Esophagus squamous epithelium (tissue), 5 donors: ENCODE measurements at regions not wholly inside any gene's neighbourhood (a gene's known extent, or its start where the extent isn't known, plus 50 kb on each side); places are given as distances from the start of the nearest gene placed in this dataset.
A peak's percentile ranks its signal among the peaks of the same experiment; 100 is the strongest.

Source experiments
- DNase-seq: peaks from one replicate; lab custom pipeline; 2025; lab: John Stamatoyannopoulos, UW
- H3K27ac ChIP-seq, 4 donors: fragments of 200-600 bp; sonication (generic); one replicate each; pipeline ENCODE4 v1.5.1; 2016 to 2019; ENCODE audit warnings: mild to moderate bottlenecking in 1 of 4
- H3K27me3 ChIP-seq, 4 donors: fragments of 200-600 bp; sonication (generic); 1 replicate in 3 of 4; 2 replicates in 1 of 4; pipeline versions ENCODE4 v1.5.1 to v1.6.0; 2017 to 2021; ENCODE audit warnings: antibody characterized with exemption in 1 of 4
- H3K36me3 ChIP-seq, 3 donors: fragments of 200-600 bp; sonication (generic); one replicate each; pipeline ENCODE4 v1.5.1; 2016 to 2019
- H3K4me1 ChIP-seq, 3 donors: fragments of 200-600 bp; sonication (generic); one replicate each; pipeline ENCODE4 v1.5.1; 2017 to 2019
- H3K4me3 ChIP-seq, 4 donors: fragments of 200-600 bp; sonication (generic); 1 replicate in 3 of 4; 2 replicates in 1 of 4; pipeline ENCODE4 v1.5.1; 2016 to 2019; ENCODE audit warnings: mild to moderate bottlenecking in 2 of 4, moderate library complexity in 1 of 4
- H3K9me3 ChIP-seq, 3 donors: fragments of 200-600 bp; sonication (generic); one replicate each; pipeline ENCODE4 v1.5.1; 2016 to 2019
- CTCF ChIP-seq, 6 experiments: fragments of 450-650 bp in 4 of 6; fragments of 200-600 bp in 2 of 6; sonication (generic) in 2 of 6; IDR thresholded peaks; one replicate each; pipeline ENCODE4 v1.5.1; 2016 to 2019; ENCODE audit warnings: antibody characterized with exemption in 6 of 6, mild to moderate bottlenecking in 4 of 6, moderate library complexity in 4 of 6
- POLR2A ChIP-seq, 4 donors: fragments of 450-650 bp; IDR thresholded peaks; one replicate each; pipeline ENCODE4 v1.6.1; 2017; ENCODE audit warnings: antibody characterized with exemption in 4 of 4, mild to moderate bottlenecking in 4 of 4, moderate library complexity in 3 of 4
- WGBS, 2 donors: methylation state at CpG; one replicate each; pipeline ENCODE4 v1.1.5; 2018; 5-methylcytosine and 5-hydroxymethylcytosine counted together
- intact Hi-C: fragments of 100-400 bp; cut with DNase I; formaldehyde crosslinking; loops from one replicate; pipeline ENCODE4 v1.15.0; 2022
- donor health status: DM: yes; HTN: yes; CAD: no.

GRCh38 chr13:50099473-50099872 is 84.2 kb downstream of the KCNRG start:
- no peaks in the 10 kb centered on the region for H3K27me3 ChIP-seq
- H3K4me3 ChIP-seq = no peak overlapping the region
- peaks cover 0 to 17% (median 15%) of the 10 kb centered on the region in 3 donors for H3K9me3 ChIP-seq
- H3K36me3 ChIP-seq = peaks cover 0 to 13% (median 0%) of the 10 kb centered on the region in 3 donors
- DNase-seq = no peak
- H3K4me1 ChIP-seq = peaks cover 0 to 11% (median 0%) of the 10 kb centered on the region in 3 donors
- TF ChIP-seq CTCF (IDR thresholded peaks at IDR 0.05) (no peak), POLR2A (IDR thresholded peaks at IDR 0.05) (no peak)
- H3K27ac ChIP-seq = no peak overlapping the region
- intact Hi-C loops = no loop called here

- Histone ChIP-seq H3K27ac (no peak overlapping the region), H3K36me3 (peaks cover 0 to 11% (median 0%) of the 10 kb centered on the region in 3 donors), H3K9me3 (peaks cover 0 to 17% (median 15%) of the 10 kb centered on the region in 3 donors), H3K4me3 (no peak overlapping the region), H3K27me3 (no peaks in the 10 kb centered on the region), H3K4me1 (peaks cover 4 to 32% (median 6%) of the 10 kb centered on the region in 3 donors)
- DNase-seq = no peak
- TF ChIP-seq POLR2A (IDR thresholded peaks at IDR 0.05) = no peak
- no peak for TF ChIP-seq CTCF (IDR thresholded peaks at IDR 0.05)
- intact Hi-C loops = no loop called here
These were observed 86.3 kb downstream of the KCNRG start for GRCh38 chr13:50101590-50101989.

GRCh38 chr13:50104493-50104892 is 89.2 kb downstream of the KCNRG start:
- DNase-seq = no peak
- intact Hi-C loops = no loop called here
- no peaks in the 10 kb centered on the region for H3K27me3 ChIP-seq
- H3K4me1 ChIP-seq = peaks cover 6 to 44% (median 6%) of the 10 kb centered on the region in 3 donors
- H3K27ac ChIP-seq = peak overlapping the region in 2 of 4 donors; percentile 1 to 45
- H3K4me3 ChIP-seq = no peak overlapping the region
- H3K9me3 ChIP-seq = peaks cover 0 to 2% (median under 1%) of the 10 kb centered on the region in 3 donors
- peaks cover 0 to 3% (median 0%) of the 10 kb centered on the region in 3 donors for H3K36me3 ChIP-seq
- WGBS, 2 donors = 38 to 42% methylated on average over 1 of the region's 1 CpG
- TF ChIP-seq CTCF (IDR thresholded peaks at IDR 0.05) = no peak

- H3K27me3 ChIP-seq = no peaks in the 10 kb centered on the region
- TF ChIP-seq POLR2A (IDR thresholded peaks at IDR 0.05) = no peak
- TF ChIP-seq CTCF (IDR thresholded peaks at IDR 0.05) = no peak
- peaks cover 6 to 44% (median 6%) of the 10 kb centered on the region in 3 donors for H3K4me1 ChIP-seq
- no peak for DNase-seq
- intact Hi-C loops = no loop called here
- peak overlapping the region in 2 of 4 donors; percentile 11 to 16 for H3K27ac ChIP-seq
- no peak overlapping the region for H3K4me3 ChIP-seq
- WGBS, 2 donors = 64 to 73% methylated on average over 1 of the region's 1 CpG
- H3K9me3 ChIP-seq = no peaks in the 10 kb centered on the region
- H3K36me3 ChIP-seq = no peaks in the 10 kb centered on the region
These were observed 91.3 kb downstream of the KCNRG start for GRCh38 chr13:50106559-50106958.

- no peak for TF ChIP-seq POLR2A (IDR thresholded peaks at IDR 0.05)
- TF ChIP-seq CTCF (IDR thresholded peaks at IDR 0.05) = no peak
- intact Hi-C loops = no loop called here
- Histone ChIP-seq H3K36me3 (no peaks in the 10 kb centered on the region), H3K4me3 (no peak overlapping the region), H3K4me1 (peaks cover 6 to 44% (median 6%) of the 10 kb centered on the region in 3 donors), H3K9me3 (no peaks in the 10 kb centered on the region), H3K27me3 (no peaks in the 10 kb centered on the region), H3K27ac (no peak overlapping the region)
- DNase-seq = no peak
- WGBS, 2 donors = 69 to 81% methylated on average over 1 of the region's 1 CpG
These were observed 92.0 kb downstream of the KCNRG start for GRCh38 chr13:50107205-50107604.
